ENCODE measurements at regions not wholly inside any gene's neighbourhood (a gene's known extent, or its start where the extent isn't known, plus 50 kb on each side); places are given as distances from the start of the nearest gene placed in this dataset.
A peak's percentile ranks its signal among the peaks of the same experiment; 100 is the strongest.

DNA sequence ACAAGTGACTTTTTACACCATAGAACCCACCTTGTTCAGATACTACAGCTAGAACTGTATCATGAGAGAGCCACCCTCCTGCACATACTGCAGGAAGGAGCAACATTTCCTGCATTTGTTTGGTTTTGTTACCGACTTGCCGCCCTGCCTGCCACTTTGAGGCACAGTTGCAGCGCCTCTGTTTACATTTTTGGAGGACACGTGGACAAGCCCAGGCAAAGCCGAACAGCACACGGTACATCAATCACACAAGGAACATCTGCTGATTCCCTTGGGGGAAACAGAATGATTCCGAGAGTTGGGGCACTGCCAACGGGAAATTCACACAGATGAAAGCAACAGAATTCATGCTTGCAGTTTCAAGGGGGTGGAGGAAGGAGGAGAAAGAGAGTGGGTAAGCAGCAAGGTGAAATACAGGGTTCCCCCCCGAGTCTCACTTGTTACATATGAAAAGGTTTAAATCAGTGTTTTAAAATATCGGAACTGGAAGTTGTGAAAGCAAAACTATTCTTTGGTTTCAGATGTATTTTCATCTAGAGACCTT lies 110.7 kb downstream of the BTG1 start:
- Histone ChIP-seq H3K4me1 (peaks cover 40% of the 10 kb centered on the region), H3K4me3 (peak overlapping the region; percentile 27 to 28), H3K27ac (peak overlapping the region; percentile 67), H3K9me3 (no peaks in the 10 kb centered on the region), H3K36me3 (no peaks in the 10 kb centered on the region), H3K27me3 (no peaks in the 10 kb centered on the region)
- no peak for DNase-seq (ENCODE audit: extremely low spot score in 2 of 2)
- intact Hi-C loops (cut with DNase I) = no loop called here
- TF ChIP-seq POLR2A (IDR thresholded peaks at IDR 0.05) = peak in 1 of 2 donors; percentile 43
- TF ChIP-seq, protein P1, sequence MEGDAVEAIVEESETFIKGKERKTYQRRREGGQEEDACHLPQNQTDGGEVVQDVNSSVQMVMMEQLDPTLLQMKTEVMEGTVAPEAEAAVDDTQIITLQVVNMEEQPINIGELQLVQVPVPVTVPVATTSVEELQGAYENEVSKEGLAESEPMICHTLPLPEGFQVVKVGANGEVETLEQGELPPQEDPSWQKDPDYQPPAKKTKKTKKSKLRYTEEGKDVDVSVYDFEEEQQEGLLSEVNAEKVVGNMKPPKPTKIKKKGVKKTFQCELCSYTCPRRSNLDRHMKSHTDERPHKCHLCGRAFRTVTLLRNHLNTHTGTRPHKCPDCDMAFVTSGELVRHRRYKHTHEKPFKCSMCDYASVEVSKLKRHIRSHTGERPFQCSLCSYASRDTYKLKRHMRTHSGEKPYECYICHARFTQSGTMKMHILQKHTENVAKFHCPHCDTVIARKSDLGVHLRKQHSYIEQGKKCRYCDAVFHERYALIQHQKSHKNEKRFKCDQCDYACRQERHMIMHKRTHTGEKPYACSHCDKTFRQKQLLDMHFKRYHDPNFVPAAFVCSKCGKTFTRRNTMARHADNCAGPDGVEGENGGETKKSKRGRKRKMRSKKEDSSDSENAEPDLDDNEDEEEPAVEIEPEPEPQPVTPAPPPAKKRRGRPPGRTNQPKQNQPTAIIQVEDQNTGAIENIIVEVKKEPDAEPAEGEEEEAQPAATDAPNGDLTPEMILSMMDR (IDR thresholded peaks at IDR 0.05) = no peak
- TF ChIP-seq POLR2AphosphoS5 (IDR thresholded peaks at IDR 0.05; ENCODE audit: insufficient read depth in 1 of 2, low read depth in 1 of 2) = peak; percentile 39 to 88

DNA sequence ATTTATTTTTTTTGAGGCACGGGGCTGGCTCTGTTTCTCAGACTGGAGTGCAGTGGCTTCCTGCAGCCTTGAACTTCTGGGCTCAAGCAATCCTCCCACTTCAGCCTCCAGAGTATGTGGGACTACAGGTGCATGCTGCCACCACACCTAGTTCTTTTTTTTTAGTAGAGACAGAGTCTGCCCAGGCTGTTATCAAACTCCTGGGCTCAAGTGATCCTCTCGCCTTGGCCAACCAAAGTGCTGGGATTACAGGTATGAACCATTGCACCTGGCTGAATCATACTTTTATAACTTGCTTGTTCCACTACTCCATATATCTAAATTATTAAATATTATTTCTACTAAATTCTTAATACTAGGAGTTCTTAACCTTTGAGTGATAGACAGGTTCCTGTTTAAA lies 111.6 kb downstream of the BTG1 start:
- intact Hi-C loops (cut with DNase I) = no loop called here
- H3K4me3 ChIP-seq = no peak overlapping the region
- H3K9me3 ChIP-seq = no peaks in the 10 kb centered on the region
- H3K27me3 ChIP-seq = no peaks in the 10 kb centered on the region
- peaks cover 46% of the 10 kb centered on the region for H3K4me1 ChIP-seq
- H3K36me3 ChIP-seq = no peaks in the 10 kb centered on the region
- no peak for DNase-seq (ENCODE audit: extremely low spot score in 2 of 2)
- peak overlapping the region; percentile 67 for H3K27ac ChIP-seq
- TF ChIP-seq, protein P1 (IDR thresholded peaks at IDR 0.05) = no peak
- no peak for TF ChIP-seq POLR2A (IDR thresholded peaks at IDR 0.05)
- TF ChIP-seq POLR2AphosphoS5 (IDR thresholded peaks at IDR 0.05; ENCODE audit: insufficient read depth in 1 of 2, low read depth in 1 of 2) = no peak

DNA sequence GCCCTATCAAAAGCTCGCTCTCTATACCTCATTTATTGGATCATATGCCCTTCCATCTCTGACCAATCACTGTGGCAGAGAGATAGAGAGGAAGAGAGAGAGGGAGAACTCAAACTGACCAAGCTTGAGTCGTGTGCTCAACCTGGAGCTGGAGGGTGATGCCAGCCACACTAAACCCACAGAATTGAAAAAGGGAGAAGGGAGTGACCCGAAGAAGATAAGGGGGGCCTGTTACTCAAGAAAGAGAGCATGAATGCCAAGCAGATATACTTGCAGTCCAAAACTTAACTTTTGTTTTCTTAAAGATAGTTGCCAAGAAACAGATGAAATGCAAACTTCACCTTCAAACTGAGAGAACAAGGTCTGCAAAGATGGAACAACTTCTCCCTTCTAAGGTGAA lies 112.7 kb downstream of the BTG1 start:
- intact Hi-C loops (cut with DNase I) = no loop called here
- H3K4me1 ChIP-seq = peaks cover 50% of the 10 kb centered on the region
- peak overlapping the region; percentile 67 for H3K27ac ChIP-seq
- H3K36me3 ChIP-seq = no peaks in the 10 kb centered on the region
- no peak overlapping the region for H3K4me3 ChIP-seq
- H3K9me3 ChIP-seq = no peaks in the 10 kb centered on the region
- DNase-seq (ENCODE audit: extremely low spot score in 2 of 2) = no peak
- no peaks in the 10 kb centered on the region for H3K27me3 ChIP-seq
- TF ChIP-seq POLR2A (IDR thresholded peaks at IDR 0.05) = no peak
- TF ChIP-seq POLR2AphosphoS5 (IDR thresholded peaks at IDR 0.05; ENCODE audit: insufficient read depth in 1 of 2, low read depth in 1 of 2) = no peak
- TF ChIP-seq, protein P1 (IDR thresholded peaks at IDR 0.05) = no peak

DNA sequence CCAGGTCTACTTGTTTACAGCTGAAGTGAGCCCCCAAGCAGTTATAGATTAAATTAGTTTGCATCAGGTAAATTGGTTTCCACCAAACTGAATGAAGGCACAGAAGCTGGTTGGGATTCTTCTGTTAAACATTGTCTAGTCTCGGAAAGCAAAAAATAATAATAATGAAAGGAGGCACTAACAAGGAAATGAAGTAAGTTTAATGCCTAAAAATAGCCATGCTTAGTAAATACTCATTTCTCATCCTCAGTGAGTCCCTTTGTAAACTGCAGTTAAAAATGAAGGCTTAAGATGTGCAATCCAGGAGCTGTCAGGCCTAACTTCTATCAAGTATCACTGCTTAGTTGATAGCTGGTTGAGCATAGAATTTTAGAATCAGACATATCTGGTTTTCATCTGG lies 113.5 kb downstream of the BTG1 start:
- Histone ChIP-seq H3K4me1 (peaks cover 53% of the 10 kb centered on the region), H3K36me3 (no peaks in the 10 kb centered on the region), H3K27ac (peak overlapping the region; percentile 67), H3K9me3 (no peaks in the 10 kb centered on the region), H3K4me3 (no peak overlapping the region), H3K27me3 (no peaks in the 10 kb centered on the region)
- no peak for DNase-seq (ENCODE audit: extremely low spot score in 2 of 2)
- TF ChIP-seq POLR2AphosphoS5 (IDR thresholded peaks at IDR 0.05; ENCODE audit: insufficient read depth in 1 of 2, low read depth in 1 of 2) (no peak), POLR2A (IDR thresholded peaks at IDR 0.05) (no peak)
- TF ChIP-seq, protein P1 (IDR thresholded peaks at IDR 0.05) = no peak
- intact Hi-C loops (cut with DNase I) = no loop called here

DNA sequence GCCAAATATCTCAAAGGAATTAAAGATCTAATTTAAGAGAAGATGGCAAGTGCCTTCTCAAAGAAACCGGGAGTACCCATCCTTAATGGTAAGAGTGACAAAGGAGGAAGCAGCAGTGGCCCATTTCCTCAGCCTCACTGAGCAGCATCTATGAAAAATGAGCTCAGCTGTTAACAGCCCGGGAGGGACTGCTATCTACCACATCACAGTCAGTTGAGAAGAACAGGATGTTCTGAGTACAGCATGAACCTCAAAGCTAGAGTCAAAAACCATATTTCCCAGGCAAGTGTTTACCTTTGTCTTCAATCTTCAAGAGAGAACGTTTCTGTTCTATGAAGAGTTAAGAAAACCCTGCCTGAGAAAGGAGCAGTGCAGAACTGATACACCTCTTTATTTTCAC lies 115.0 kb downstream of the BTG1 start:
- H3K4me1 ChIP-seq = peaks cover 52% of the 10 kb centered on the region
- no peaks in the 10 kb centered on the region for H3K27me3 ChIP-seq
- peak overlapping the region; percentile 67 for H3K27ac ChIP-seq
- intact Hi-C loops (cut with DNase I) = no loop called here
- no peak overlapping the region for H3K4me3 ChIP-seq
- DNase-seq (ENCODE audit: extremely low spot score in 2 of 2) = no peak
- H3K9me3 ChIP-seq = no peaks in the 10 kb centered on the region
- TF ChIP-seq POLR2AphosphoS5 (IDR thresholded peaks at IDR 0.05; ENCODE audit: insufficient read depth in 1 of 2, low read depth in 1 of 2) (peak in 1 of 2 donors; percentile 95), POLR2A (IDR thresholded peaks at IDR 0.05) (peak in 1 of 2 donors; percentile 28)
- TF ChIP-seq, protein P1 (IDR thresholded peaks at IDR 0.05) = no peak
- H3K36me3 ChIP-seq = no peaks in the 10 kb centered on the region
